ENCODE measurements at regions not wholly inside any gene's neighbourhood (a gene's known extent, or its start where the extent isn't known, plus 50 kb on each side); places are given as distances from the start of the nearest gene placed in this dataset.

DNA sequence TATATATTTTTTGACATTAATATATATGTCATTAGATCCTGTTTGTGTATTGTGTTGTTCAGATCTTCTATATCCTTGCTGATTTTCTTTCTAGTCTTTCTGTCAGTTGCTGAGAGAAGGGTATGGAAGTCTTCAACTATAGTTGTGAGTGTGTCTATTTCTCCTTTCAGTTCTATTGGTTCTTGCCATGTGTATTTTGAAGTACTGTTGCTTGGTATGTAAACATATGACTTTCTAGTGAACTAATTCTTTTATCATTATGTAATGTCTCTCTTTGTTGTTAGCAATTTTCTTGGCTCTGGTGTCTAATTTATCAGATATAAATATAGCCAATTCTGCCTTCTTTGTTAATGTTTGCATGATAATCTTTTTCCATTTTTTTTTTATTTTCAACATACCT, 84.3 kb upstream of the CAST start:
- TF ChIP-seq ZNF274 (IDR thresholded peaks at IDR 0.05; ENCODE audit: low read depth, low read length) (no peak), SUZ12 (IDR thresholded peaks at IDR 0.05; ENCODE audit: extremely low read depth, insufficient read depth, insufficient read length) (no peak), YY1 (IDR thresholded peaks at IDR 0.05; ENCODE audit: insufficient read depth, insufficient read length) (no peak)
